Heart left ventricle (tissue), 16 donors: ENCODE measurements at regions not wholly inside any gene's neighbourhood (a gene's known extent, or its start where the extent isn't known, plus 50 kb on each side); places are given as distances from the start of the nearest gene placed in this dataset.

Source experiments
- ATAC-seq, 4 donors: fragments of 200-7000 bp; cut with Tn5 transposase; one replicate each; pipeline ENCODE4 v1.9.1; 2020 to 2022; ENCODE audit warnings: moderate library complexity in 4 of 4, mild to moderate bottlenecking in 3 of 4, moderate number of reproducible peaks in 1 of 4
- DNase-seq, 5 donors: peaks; one replicate each; pipeline ENCODE4 v3.0.0-alpha.2; 2020
- H3K27ac ChIP-seq, 12 donors: fragments of 200-600 bp; sonication (generic) in 4 of 12; one replicate each; pipeline versions ENCODE4 v1.5.0 to v1.8.0; 2016 to 2022; ENCODE audit warnings: mild to moderate bottlenecking in 2 of 12
- H3K27me3 ChIP-seq, 9 donors: fragments of 200-600 bp; sonication (generic) in 2 of 9; one replicate each; pipeline versions ENCODE4 v1.5.1 to v1.8.0; 2016 to 2022; ENCODE audit warnings: mild to moderate bottlenecking in 3 of 9
- H3K36me3 ChIP-seq, 9 donors: fragments of 200-600 bp; sonication (generic) in 2 of 9; one replicate each; pipeline versions ENCODE4 v1.5.0 to v1.8.0; 2018 to 2022; ENCODE audit warnings: mild to moderate bottlenecking in 2 of 9
- H3K4me1 ChIP-seq, 12 donors: fragments of 200-600 bp; sonication (generic) in 4 of 12; one replicate each; pipeline versions ENCODE4 v1.5.0 to v1.8.0; 2016 to 2022; ENCODE audit warnings: mild to moderate bottlenecking in 3 of 12
- H3K4me3 ChIP-seq, 12 donors: fragments of 200-600 bp; sonication (generic) in 4 of 12; one replicate each; pipeline versions ENCODE4 v1.5.0 to v1.8.0; 2017 to 2022; ENCODE audit warnings: mild to moderate bottlenecking in 9 of 12, moderate library complexity in 4 of 12
- H3K9me3 ChIP-seq, 12 donors: fragments of 200-600 bp; sonication (generic) in 4 of 12; one replicate each; pipeline versions ENCODE4 v1.5.0 to v1.8.0; 2016 to 2022; ENCODE audit warnings: mild to moderate bottlenecking in 1 of 12
- POLR2A ChIP-seq, 2 donors: fragments of 450-650 bp; IDR thresholded peaks; one replicate each; pipeline ENCODE4 v1.6.1; 2017; ENCODE audit warnings: antibody characterized with exemption in 2 of 2, mild to moderate bottlenecking in 2 of 2, moderate library complexity in 2 of 2
- WGBS, 4 donors: extraction: QIAGEN DNeasy Blood & Tissue Kit in 2 of 4; methylation state at CpG; one replicate each; pipeline versions ENCODE4 v1.1.5 to v1.1.7; 2013 to 2018; 5-methylcytosine and 5-hydroxymethylcytosine counted together
- intact Hi-C, 10 donors: fragments of 100-400 bp; cut with DNase I; formaldehyde crosslinking; loops; one replicate each; pipeline versions ENCODE4 v1.11.1 to v1.14.2; 2022
- TF ChIP-seq, protein P1 (sequence below), 12 donors: fragments of 200-600 bp; sonication (generic) in 4 of 12; IDR thresholded peaks; one replicate each; pipeline versions ENCODE4 v1.5.0 to v1.8.0; 2018 to 2022; ENCODE audit warnings: antibody characterized with exemption in 12 of 12, mild to moderate bottlenecking in 5 of 12
- donor health status: ischemic (EF 13 %, LVEDD 7.1; RV severe dilation, severe dysfunction).
- donor health status: healthy with polysubstance abuse.
- donor health status: DM: no; HTN: yes; CAD: no.
- donor health status: DM: no; HTN: no; CAD: no.
- donor health status: ischemic (EF 25% LVEDD 6.9; RV normal size, moderate dysfunction).
- donor health status: ischemic (EF 25% LVEDD 5.7; RV mildly dilated, moderate dysfunction).
- donor health status: healthy.
- donor health status: DM: yes; HTN: yes; CAD: no.
- donor health status: ischemic (EF 35%, LVEDD 5.7; RV mildly dilated, moderate dysfunction).
- donor health status: nonischemic (EF 11% LVEDD 7.7; RV severe dilation, severe dysfunction).
- donor health status: DM: yes; HTN: yes; CAD: no.
- donor health status: PGD.
- donor health status: ischemic (EF 29% LVEDD 5.4; RV normal size, mild dysfunction).
- donor health status: nonischemic (EF 23%, LVEDD 6.1; RV moderate dilation, normal function).

- intact Hi-C loops, result no loop called here
- Histone ChIP-seq H3K36me3 (no peaks in the 10 kb centered on the region), H3K27me3 (no peaks in the 10 kb centered on the region), H3K4me1 (peaks cover 0 to 32% (median 0%) of the 10 kb centered on the region in 12 donors), H3K4me3 (peak overlapping the region in 1 of 12 donors; percentile 13), H3K9me3 (peaks cover 0 to 18% (median 7%) of the 10 kb centered on the region in 12 donors), H3K27ac (peak overlapping the region in 1 of 12 donors; percentile 85)
- TF ChIP-seq, protein P1, sequence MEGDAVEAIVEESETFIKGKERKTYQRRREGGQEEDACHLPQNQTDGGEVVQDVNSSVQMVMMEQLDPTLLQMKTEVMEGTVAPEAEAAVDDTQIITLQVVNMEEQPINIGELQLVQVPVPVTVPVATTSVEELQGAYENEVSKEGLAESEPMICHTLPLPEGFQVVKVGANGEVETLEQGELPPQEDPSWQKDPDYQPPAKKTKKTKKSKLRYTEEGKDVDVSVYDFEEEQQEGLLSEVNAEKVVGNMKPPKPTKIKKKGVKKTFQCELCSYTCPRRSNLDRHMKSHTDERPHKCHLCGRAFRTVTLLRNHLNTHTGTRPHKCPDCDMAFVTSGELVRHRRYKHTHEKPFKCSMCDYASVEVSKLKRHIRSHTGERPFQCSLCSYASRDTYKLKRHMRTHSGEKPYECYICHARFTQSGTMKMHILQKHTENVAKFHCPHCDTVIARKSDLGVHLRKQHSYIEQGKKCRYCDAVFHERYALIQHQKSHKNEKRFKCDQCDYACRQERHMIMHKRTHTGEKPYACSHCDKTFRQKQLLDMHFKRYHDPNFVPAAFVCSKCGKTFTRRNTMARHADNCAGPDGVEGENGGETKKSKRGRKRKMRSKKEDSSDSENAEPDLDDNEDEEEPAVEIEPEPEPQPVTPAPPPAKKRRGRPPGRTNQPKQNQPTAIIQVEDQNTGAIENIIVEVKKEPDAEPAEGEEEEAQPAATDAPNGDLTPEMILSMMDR (IDR thresholded peaks at IDR 0.05), result no peak
- TF ChIP-seq POLR2A (IDR thresholded peaks at IDR 0.05), result no peak
- ATAC-seq (peak; percentile 34 to 60 (median 48)), DNase-seq (no peak)
- 51 to 66% (median 58%) methylated on average over 3 of the region's 3 CpGs for WGBS, 4 donors
These were observed 140.7 kb downstream of the KCTD12 start for GRCh38 chr13:76745261-76746200.

DNA sequence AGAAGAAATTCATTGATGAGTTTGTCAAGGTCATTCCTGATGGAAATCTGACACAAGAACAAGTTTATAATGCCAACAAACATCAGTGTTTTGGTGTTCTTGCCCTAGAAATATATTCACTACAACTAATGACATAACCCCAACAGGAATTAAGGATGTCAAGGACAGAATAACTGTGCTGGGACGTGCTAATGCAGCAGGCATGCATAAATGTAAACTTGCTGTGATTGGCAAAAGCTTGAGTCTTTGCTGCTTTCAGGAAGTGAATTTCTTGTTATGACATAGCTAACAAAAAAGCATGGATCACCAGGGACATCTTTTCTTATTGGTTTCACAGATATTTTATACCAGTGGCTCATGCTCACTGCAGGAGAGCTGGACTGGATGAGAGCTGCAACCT is 144.6 kb downstream of the KCTD12 start:
- intact Hi-C loops, result no loop called here
- DNase-seq (no peak), ATAC-seq (no peak)
- H3K4me3 ChIP-seq, result no peak overlapping the region
- H3K27ac ChIP-seq, result no peak overlapping the region
- peaks cover 0 to 19% (median 0%) of the 10 kb centered on the region in 12 donors for H3K4me1 ChIP-seq
- TF ChIP-seq POLR2A (IDR thresholded peaks at IDR 0.05), result no peak
- WGBS, 4 donors, result 44 to 81% (median 75%) methylated on average over 1 of the region's 1 CpG
- peaks cover 0 to 18% (median 7%) of the 10 kb centered on the region in 12 donors for H3K9me3 ChIP-seq
- no peaks in the 10 kb centered on the region for H3K27me3 ChIP-seq
- H3K36me3 ChIP-seq, result no peaks in the 10 kb centered on the region

DNA sequence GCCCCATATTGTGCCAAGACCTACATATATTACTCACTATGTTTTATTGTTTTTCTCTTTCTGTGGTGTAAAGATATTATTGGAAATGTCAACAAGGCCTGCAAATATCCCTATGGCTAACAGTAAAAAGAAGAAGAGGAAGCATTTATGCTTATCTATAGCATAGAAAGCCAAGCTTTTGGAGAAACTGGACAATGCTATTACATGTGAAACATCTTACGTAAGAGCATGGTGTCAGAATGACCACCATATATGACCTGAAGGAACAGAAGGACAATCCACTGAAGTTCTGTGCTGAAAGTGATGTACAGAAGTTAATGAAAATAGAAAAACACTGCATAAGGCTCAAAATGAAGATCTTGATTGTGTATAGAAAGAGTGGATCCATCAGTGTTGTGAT is 145.2 kb downstream of the KCTD12 start:
- H3K4me1 ChIP-seq, result peaks cover 0 to 13% (median 0%) of the 10 kb centered on the region in 12 donors
- intact Hi-C loops, result no loop called here
- TF ChIP-seq, protein P1 (IDR thresholded peaks at IDR 0.05), result no peak
- DNase-seq (no peak), ATAC-seq (no peak)
- H3K27me3 ChIP-seq, result no peaks in the 10 kb centered on the region
- H3K9me3 ChIP-seq, result peaks cover 0 to 18% (median 7%) of the 10 kb centered on the region in 12 donors
- H3K36me3 ChIP-seq, result no peaks in the 10 kb centered on the region
- WGBS, 4 donors, result 95 to 100% (median 97%) methylated on average over 1 of the region's 1 CpG
- H3K4me3 ChIP-seq, result no peak overlapping the region
- no peak overlapping the region for H3K27ac ChIP-seq

GRCh38 chr13:76738616-76739015 is 147.6 kb downstream of the KCTD12 start:
- peaks cover 0 to 18% (median 7%) of the 10 kb centered on the region in 12 donors for H3K9me3 ChIP-seq
- TF ChIP-seq, protein P1 (IDR thresholded peaks at IDR 0.05), result no peak
- TF ChIP-seq POLR2A (IDR thresholded peaks at IDR 0.05), result no peak
- DNase-seq (no peak), ATAC-seq (no peak)
- intact Hi-C loops, result no loop called here
- H3K36me3 ChIP-seq, result no peaks in the 10 kb centered on the region
- H3K27ac ChIP-seq, result no peak overlapping the region
- 88 to 96% (median 92%) methylated on average over 3 of the region's 3 CpGs for WGBS, 4 donors
- no peaks in the 10 kb centered on the region for H3K27me3 ChIP-seq
- no peaks in the 10 kb centered on the region for H3K4me1 ChIP-seq
- H3K4me3 ChIP-seq, result no peak overlapping the region
